OCI-LY1 (cell line): ENCODE measurements at regions not wholly inside any gene's neighbourhood (a gene's known extent, or its start where the extent isn't known, plus 50 kb on each side); places are given as distances from the start of the nearest gene placed in this dataset.

Source experiments
- H2AFZ ChIP-seq: fragments of 200-600 bp; sonication (generic), shearing (Covaris generic); 2 replicates; pipeline ENCODE4 v1.6.0; 2014; ENCODE audit warnings: antibody characterized with exemption, mild to moderate bottlenecking, low read length
- H3F3A ChIP-seq: fragments of 200-600 bp; sonication (generic), shearing (Covaris generic); 2 replicates; pipeline ENCODE4 v1.6.0; 2014; ENCODE audit warnings: mild to moderate bottlenecking, antibody characterized with exemption, low read length, moderate library complexity; ENCODE audit not compliant: insufficient read depth
- H3K27ac ChIP-seq: fragments of 200-600 bp; sonication (generic); 2 replicates; pipeline ENCODE4 v1.5.1; 2014; ENCODE audit warnings: low read length, mixed run types, mild to moderate bottlenecking, low read depth; ENCODE audit not compliant: poor library complexity, severe bottlenecking
- H3K27me3 ChIP-seq: fragments of 200-600 bp; sonication (generic); 2 replicates; pipeline ENCODE4 v1.6.0; 2014; ENCODE audit warnings: antibody characterized with exemption, mild to moderate bottlenecking, low read length, moderate library complexity; ENCODE audit not compliant: insufficient read depth
- H3K36me3 ChIP-seq: fragments of 200-600 bp; sonication (generic); 2 replicates; pipeline ENCODE4 v1.6.1; 2014; ENCODE audit warnings: mild to moderate bottlenecking, antibody characterized with exemption, low read length, moderate library complexity, mixed read lengths; ENCODE audit not compliant: insufficient read depth
- H3K4me1 ChIP-seq: fragments of 200-600 bp; sonication (generic); 2 replicates; pipeline ENCODE4 v1.5.1; 2014; ENCODE audit warnings: mild to moderate bottlenecking, low read length, moderate library complexity; ENCODE audit not compliant: insufficient read depth, severe bottlenecking
- H3K4me2 ChIP-seq: fragments of 200-600 bp; sonication (generic), shearing (Covaris generic); 2 replicates; pipeline ENCODE4 v1.6.1; 2014; ENCODE audit warnings: low read length
- H3K4me3 ChIP-seq: fragments of 200-600 bp; sonication (generic); 2 replicates; pipeline ENCODE4 v1.5.1; 2014; ENCODE audit warnings: low read length, low read depth, mild to moderate bottlenecking, mixed read lengths; ENCODE audit not compliant: poor library complexity, severe bottlenecking
- H3K79me2 ChIP-seq: fragments of 200-600 bp; shearing (Covaris generic); 2 replicates; pipeline ENCODE4 v1.6.1; 2016; ENCODE audit warnings: mixed run types, low read length, mixed read lengths; ENCODE audit not compliant: insufficient read depth
- H3K9ac ChIP-seq: fragments of 200-600 bp; sonication (generic), shearing (Covaris generic); 2 replicates; pipeline ENCODE4 v1.6.1; 2014; ENCODE audit warnings: mild to moderate bottlenecking, low read length, mixed read lengths
- H3K9me2 ChIP-seq: fragments of 200-600 bp; sonication (generic), shearing (Covaris generic); 2 replicates; pipeline ENCODE4 v1.6.1; 2014; ENCODE audit warnings: low read depth, mild to moderate bottlenecking, low read length, mixed read lengths
- H3K9me3 ChIP-seq: fragments of 200-600 bp; shearing (Covaris generic); 2 replicates; pipeline ENCODE4 v1.6.1; 2014; ENCODE audit warnings: low read length, mixed read lengths
- H4K20me1 ChIP-seq: fragments of 200-600 bp; sonication (generic), shearing (Covaris generic); 2 replicates; pipeline ENCODE4 v1.6.0; 2016; ENCODE audit warnings: mild to moderate bottlenecking, low read length; ENCODE audit not compliant: insufficient read depth
- CTCF ChIP-seq: fragments of 200-600 bp; sonication (generic), shearing (Covaris generic); IDR thresholded peaks from 2 replicates; pipeline ENCODE4 v1.5.1; 2017; ENCODE audit warnings: mild to moderate bottlenecking, antibody characterized with exemption, low read length, moderate library complexity, mixed read lengths
- EZH2 ChIP-seq: fragments of 200-600 bp; sonication (generic), shearing (Covaris generic); IDR thresholded peaks from 2 replicates; pipeline ENCODE4 v1.8.0; 2017; ENCODE audit warnings: borderline replicate concordance, mixed run types, mild to moderate bottlenecking, antibody characterized with exemption, low read length, moderate library complexity, mixed read lengths

DNA sequence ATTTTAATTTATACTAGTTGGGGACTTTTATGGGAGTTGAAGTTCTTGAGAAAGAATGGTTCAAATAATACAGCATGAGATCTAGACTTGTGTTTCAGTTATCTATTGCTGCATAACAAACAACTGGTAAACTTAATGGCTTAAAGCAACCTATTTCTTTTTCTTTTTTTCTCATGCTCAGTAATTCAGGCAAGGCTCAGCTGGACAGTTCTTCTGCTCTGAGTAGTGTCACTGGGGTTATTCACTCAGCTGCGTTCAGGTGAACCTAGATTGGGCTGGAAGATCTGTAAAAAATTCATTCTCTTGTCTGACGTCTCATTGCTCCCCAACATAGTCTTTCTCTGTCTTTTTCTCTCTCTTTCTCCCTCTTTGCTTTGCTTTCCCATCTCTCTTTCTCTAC is 291.7 kb downstream of the GBA3 start:
- Histone ChIP-seq H3K27ac (no peak overlapping the region), H3K9ac (no peak overlapping the region), H3K36me3 (no peaks in the 10 kb centered on the region), H3K4me2 (no peak overlapping the region), H3K4me3 (no peak overlapping the region), H3K79me2 (no peaks in the 10 kb centered on the region), H3K27me3 (no peaks in the 10 kb centered on the region), H3K4me1 (no peaks in the 10 kb centered on the region), H3K9me3 (no peaks in the 10 kb centered on the region), H4K20me1 (no peaks in the 10 kb centered on the region), H3K9me2 (no peaks in the 10 kb centered on the region), H2AFZ (no peak overlapping the region), H3F3A (no peaks in the 10 kb centered on the region)
- TF ChIP-seq EZH2 (no peak), CTCF (no peak)

DNA sequence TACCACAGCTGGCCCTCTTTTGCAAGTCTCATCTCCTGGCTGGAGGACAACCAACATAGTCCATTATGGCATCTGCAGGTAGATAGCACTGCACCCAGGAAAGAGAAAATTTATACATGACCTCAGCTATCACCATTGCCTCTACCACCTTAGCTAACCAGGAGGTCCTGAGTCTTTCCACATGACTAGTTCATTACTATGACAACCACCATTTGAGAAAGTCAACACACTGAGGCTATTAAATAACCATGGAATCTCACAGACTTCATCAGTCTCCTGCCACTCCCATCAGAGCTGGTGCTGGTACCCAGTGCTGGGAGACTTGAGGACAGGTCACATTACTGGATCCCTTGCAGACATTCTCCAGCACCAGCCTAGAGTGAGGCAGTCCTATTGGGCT is 285.9 kb downstream of the GBA3 start:
- no peaks in the 10 kb centered on the region for H3K9me2 ChIP-seq
- H3K9ac ChIP-seq: no peak overlapping the region
- H3F3A ChIP-seq: no peaks in the 10 kb centered on the region
- no peak overlapping the region for H3K4me2 ChIP-seq
- no peak overlapping the region for H3K27ac ChIP-seq
- H3K79me2 ChIP-seq: no peaks in the 10 kb centered on the region
- no peaks in the 10 kb centered on the region for H4K20me1 ChIP-seq
- H3K4me1 ChIP-seq: no peaks in the 10 kb centered on the region
- H3K4me3 ChIP-seq: no peak overlapping the region
- no peaks in the 10 kb centered on the region for H3K36me3 ChIP-seq
- H3K27me3 ChIP-seq: no peaks in the 10 kb centered on the region
- TF ChIP-seq EZH2 (no peak), CTCF (no peak)
- no peaks in the 10 kb centered on the region for H3K9me3 ChIP-seq
- no peak overlapping the region for H2AFZ ChIP-seq

DNA sequence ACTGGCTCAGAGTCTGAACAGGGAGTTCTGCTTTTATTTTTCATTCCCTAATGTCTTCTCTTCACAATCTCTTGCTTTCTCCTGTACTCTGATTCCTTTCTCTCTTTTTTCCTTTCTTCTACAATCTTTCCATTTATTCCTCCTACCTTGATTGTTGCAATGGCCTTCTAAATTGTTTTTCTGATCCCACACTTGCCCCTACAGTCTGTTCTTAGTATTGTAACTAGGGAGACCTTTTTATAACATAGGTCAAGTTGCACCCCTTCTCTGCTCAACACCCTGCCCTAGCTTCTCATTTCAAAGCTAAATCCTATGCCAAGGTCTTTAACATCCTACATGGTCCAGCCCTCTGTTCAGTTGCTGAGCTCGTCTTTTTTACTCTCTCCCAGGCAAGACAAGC is 277.9 kb downstream of the GBA3 start:
- H3K9ac ChIP-seq: no peak overlapping the region
- no peaks in the 10 kb centered on the region for H3K9me3 ChIP-seq
- TF ChIP-seq CTCF (no peak), EZH2 (no peak)
- no peaks in the 10 kb centered on the region for H3K9me2 ChIP-seq
- H3F3A ChIP-seq: no peaks in the 10 kb centered on the region
- no peak overlapping the region for H3K27ac ChIP-seq
- no peak overlapping the region for H2AFZ ChIP-seq
- no peaks in the 10 kb centered on the region for H3K27me3 ChIP-seq
- H3K4me3 ChIP-seq: no peak overlapping the region
- no peaks in the 10 kb centered on the region for H4K20me1 ChIP-seq
- H3K4me1 ChIP-seq: no peaks in the 10 kb centered on the region
- no peaks in the 10 kb centered on the region for H3K36me3 ChIP-seq
- H3K79me2 ChIP-seq: no peaks in the 10 kb centered on the region
- no peak overlapping the region for H3K4me2 ChIP-seq
